WI38 (cell line): ENCODE measurements at regions not wholly inside any gene's neighbourhood (a gene's known extent, or its start where the extent isn't known, plus 50 kb on each side); places are given as distances from the start of the nearest gene placed in this dataset.

Experiments
- H3K4me3 ChIP-seq: 2 replicates; pipeline ENCODE4 v1.5.1; 2011; ENCODE audit warnings: low read depth, mild to moderate bottlenecking, control low read depth, low read length
- CTCF ChIP-seq: IDR thresholded peaks from 2 replicates; pipeline ENCODE4 v1.5.1; 2012; ENCODE audit warnings: low read depth, mild to moderate bottlenecking, control low read depth, low read length

GRCh38 chr1:209307846-209308245 lies 275.7 kb upstream of the CAMK1G start:
- H3K4me3 ChIP-seq: no peak overlapping the region
- no peak for TF ChIP-seq CTCF

DNA sequence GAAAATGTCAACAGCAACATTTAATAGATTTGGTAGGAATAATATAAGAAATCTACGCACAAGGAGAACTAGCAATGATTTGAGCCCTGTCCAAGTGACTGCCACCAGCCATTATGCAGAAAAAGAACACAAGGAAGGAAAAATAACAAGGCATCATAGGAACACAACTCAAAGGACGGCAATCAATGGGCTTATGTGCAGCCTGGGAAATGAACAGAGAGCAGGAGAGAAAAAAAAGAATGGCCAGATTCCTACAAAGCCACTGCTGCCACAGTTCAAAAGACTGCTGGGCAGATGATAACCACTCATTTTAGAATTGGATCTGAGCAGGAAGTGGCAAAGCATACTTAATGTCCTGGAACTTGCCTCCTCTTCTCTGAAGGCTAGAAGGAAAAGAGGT lies 274.3 kb upstream of the CAMK1G start:
- TF ChIP-seq CTCF: no peak

GRCh38 chr1:209311770-209312169 lies 271.7 kb upstream of the CAMK1G start:
- no peak for TF ChIP-seq CTCF
- no peak overlapping the region for H3K4me3 ChIP-seq

More for the DNA sequence above, 274.3 kb upstream of the CAMK1G start:
- H3K4me3 ChIP-seq: no peak overlapping the region

DNA sequence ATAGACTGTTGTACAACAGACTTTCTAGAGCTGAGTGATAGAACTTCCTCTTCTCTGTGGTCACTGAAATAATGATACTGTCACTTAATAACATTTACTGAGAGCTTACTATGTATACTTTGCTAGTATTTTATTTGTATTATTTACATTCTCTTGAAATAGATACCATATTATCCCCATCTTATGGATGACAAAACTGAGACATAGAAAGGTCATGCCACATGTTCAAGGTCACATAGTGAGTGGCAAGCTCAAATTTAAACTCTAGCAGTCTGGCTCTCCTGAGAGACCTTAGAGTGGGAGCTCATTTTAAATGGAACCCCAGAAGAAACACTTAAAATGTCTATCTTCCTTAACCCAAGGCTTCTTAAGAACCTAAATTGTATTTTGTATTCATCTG lies 266.6 kb upstream of the CAMK1G start:
- H3K4me3 ChIP-seq: no peak overlapping the region
- TF ChIP-seq CTCF: no peak

GRCh38 chr1:209318181-209319056 lies 265.1 kb upstream of the CAMK1G start:
- no peak for TF ChIP-seq CTCF
- H3K4me3 ChIP-seq: no peak overlapping the region

DNA sequence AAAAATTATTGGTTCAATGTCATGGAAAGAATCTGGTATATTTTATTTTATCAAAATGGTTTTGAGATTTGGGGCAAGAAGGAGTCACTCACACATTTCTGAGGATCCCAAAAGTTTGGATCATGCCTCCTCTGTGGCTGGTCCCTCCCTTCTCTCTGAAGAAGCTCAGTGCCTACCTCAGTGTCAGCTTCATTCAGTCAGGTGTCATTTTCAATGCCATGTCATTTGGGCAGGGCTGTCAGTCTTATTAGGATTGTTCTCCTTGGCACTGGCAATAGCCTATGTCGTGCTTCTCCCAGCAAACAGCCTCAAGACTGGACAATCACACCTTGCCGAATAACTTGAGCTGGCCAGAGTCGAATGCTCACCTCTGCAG lies 264.5 kb upstream of the CAMK1G start:
- no peak overlapping the region for H3K4me3 ChIP-seq
- no peak for TF ChIP-seq CTCF

GRCh38 chr1:209319549-209319948 lies 264.0 kb upstream of the CAMK1G start:
- no peak overlapping the region for H3K4me3 ChIP-seq
- no peak for TF ChIP-seq CTCF
